NCI-H82 treated with DMSO at 0.1 percent for 48 hours (cell line): ENCODE measurements at regions not wholly inside any gene's neighbourhood (a gene's known extent, or its start where the extent isn't known, plus 50 kb on each side); places are given as distances from the start of the nearest gene placed in this dataset.
"Not testable (repeated sequence)": the region's sequence is repeated elsewhere in the genome, so short reads cannot be mapped to it uniquely, and the experiment has no call there.

Source experiments
- DNase-seq: peaks from one replicate; lab custom pipeline; 2025; ENCODE audit not compliant: unreplicated experiment; lab: John Stamatoyannopoulos, UW

DNA sequence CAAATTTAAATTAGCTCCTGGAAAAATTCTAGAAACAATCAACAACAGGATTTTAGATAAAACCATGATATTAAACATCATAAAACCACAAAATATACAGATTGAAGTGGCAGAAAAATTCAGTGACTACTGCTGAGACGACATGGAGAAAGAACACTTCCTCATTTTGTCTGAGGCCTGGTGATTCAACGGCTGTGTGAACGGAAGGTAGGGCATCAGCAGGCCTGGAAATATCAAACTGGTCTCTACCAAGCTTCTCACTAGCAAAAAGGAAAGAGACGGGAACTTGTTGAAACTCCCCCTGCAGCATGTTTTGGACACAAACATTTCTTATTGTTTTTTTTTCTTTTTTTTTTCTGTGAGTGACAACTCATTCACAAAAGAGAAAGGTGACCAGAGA is 58.0 kb upstream of the AHI1 start:
- DNase-seq, result no peak

GRCh38 chr6:135557582-135557981 is 60.0 kb upstream of the AHI1 start:
- no peak for DNase-seq

DNA sequence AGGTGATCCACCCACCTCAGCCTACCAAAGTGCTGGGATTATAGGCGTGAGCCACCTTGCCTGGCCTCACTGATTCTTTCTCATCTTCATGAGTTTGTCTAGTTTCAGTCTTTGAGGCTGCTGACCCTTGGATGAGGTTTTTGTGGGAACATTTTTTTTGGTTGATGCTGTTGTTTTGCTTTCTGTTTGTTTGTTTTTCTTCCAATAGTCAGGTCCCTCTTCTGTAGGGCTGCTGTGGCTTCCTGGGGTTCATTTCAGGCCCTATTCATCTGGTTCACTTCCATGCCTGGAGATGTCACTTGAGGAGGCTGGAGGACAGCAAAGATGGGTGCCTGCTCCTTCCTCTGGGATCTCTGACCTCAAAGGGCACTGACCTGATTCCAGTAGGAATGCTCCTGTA is 68.1 kb upstream of the AHI1 start:
- not testable (repeated sequence) for DNase-seq

DNA sequence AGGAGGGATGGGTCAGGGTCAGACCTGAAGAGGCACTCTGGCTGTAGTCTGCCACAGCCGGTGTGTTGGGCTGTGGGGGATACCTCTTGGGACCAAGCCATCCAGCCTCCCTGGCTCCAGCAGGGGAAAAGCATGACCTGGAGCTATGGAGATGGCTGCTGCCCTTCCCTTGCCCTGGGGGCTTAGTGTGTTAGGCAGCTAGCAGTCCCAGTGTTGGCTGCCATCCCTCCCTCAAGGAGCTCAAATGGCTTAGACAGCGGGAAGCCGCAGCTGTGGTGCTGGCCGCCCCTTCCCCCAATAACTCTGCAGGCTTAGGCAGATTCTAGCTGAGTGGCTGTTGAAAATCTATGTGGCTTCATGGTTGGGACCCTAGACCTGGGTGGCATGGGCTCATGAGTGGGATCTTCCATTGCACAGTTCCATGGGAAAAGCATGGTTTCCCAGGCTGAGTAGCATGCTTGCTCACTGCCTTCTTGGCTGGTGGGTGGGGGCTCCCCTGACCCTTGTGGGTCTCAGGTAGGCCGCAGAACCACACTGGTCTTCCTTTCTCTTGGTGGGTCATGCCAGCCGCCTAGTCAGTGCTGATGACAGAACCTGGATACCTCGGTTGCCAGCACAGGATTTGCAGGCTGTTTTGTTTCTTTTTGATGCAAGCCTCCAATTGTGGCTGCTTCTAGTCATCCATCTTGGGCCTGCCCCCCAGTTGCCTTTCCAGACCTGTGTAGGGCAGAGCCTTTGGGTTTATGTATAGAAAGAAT is 69.0 kb upstream of the AHI1 start:
- DNase-seq, result no peak

GRCh38 chr6:135567375-135568083 is 70.0 kb upstream of the AHI1 start:
- DNase-seq, result no peak

DNA sequence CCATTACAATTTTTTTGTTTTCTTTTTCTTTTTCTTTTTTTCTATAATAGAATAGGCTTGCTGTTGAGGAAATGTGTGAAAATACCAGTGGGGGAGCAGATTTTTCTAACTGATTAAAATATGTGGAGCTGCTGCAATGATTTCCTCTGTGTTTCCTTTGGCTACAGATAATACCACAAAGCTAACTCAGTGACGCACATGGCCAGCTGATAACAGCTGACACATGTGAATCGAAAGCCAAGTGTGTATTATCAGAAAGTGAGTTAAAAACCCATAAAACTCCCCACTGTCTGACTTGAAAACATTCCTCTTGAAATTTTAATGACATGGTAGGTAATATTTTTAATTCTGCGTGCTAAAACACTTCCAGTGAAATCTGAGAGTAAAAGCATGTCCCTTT is 70.8 kb upstream of the AHI1 start:
- DNase-seq, result no peak

DNA sequence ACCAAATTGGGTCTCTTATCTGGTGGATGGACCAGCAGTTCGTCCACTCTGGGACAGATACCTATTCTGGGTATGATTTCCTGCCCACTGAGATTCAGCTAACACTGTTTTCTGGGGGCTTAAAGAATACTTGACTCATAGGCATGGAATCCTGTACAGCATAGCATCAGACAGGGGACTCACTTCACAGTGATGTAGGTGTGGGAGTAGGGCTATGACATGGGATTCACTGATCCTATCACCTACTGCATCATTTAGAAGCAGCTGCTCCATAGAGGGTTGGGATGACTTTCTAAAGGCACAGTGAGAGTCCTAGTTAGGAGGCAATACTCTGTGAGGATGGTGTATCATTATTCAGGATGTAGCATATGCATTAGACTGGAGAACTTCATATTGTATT is 74.5 kb upstream of the AHI1 start:
- DNase-seq, result no peak

DNA sequence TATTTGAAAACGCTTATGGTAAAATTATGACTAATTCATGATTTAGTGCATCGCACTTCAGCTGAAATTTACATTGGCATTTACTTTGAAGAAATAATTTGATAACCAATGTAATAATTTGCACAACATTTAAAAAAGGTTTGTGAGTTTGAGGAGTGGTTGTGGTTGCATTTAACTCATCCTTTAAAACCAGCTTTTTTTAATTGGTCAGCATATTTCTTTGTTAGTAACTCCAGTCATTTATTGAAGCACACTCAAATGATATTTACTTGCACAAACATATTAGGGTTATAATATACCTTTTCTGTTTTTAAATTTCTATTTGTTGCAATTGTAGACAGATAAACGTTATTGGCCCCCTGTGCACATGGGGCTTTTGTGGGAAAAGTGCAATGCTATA is 78.1 kb upstream of the AHI1 start:
- DNase-seq, result no peak

GRCh38 chr6:135576055-135576454 is 78.5 kb upstream of the AHI1 start:
- DNase-seq, result no peak

- DNase-seq, result no peak
Observed at GRCh38 chr6:135577059-135577538, 79.6 kb upstream of the AHI1 start.

- DNase-seq, result no peak
Observed at GRCh38 chr6:135578976-135579375, 81.4 kb upstream of the AHI1 start.

- DNase-seq, result no peak
Observed at GRCh38 chr6:135581211-135581610, 83.7 kb upstream of the AHI1 start.

DNA sequence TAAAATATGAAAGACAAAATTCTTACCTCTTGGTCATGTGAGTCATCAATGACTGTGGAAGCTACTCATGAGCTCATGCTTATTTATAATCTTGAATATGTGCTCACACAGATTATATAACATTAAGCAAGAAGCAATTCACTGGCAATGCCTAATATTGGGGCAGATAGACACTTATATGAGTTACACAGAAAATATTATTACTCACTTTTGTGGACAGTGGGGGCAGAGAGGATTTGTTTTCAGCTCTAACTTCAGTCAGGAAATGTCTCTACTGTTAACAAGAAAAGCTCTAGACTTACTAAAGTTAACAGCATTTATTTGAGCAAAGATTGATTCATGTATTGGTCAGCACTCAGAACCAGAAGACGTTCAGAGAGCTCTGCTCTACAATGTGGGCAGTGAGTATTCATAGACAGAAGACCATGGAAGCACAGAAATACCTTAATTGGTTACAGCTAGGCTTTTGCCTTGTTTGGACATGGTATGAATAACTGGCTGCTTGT is 85.8 kb upstream of the AHI1 start:
- no peak for DNase-seq

DNA sequence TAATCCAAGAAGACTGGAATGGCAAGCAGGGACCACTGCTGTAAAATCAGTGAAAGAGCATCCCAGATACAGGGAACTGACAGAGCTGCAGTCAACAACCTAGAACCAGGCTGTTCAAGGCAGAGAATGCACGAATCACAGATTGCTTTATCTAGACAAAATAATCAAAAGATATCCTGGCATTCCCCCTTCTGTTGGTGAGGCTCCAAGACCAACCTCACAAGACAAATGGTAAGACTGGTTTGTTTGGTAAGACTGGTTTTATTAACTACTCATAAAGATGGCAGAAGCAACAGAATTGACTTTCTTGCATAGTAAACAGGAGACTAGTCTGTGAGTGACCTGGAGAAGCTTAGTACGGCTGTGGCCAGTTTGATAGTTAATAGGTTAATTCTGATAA is 88.8 kb upstream of the AHI1 start:
- DNase-seq, result no peak

GRCh38 chr6:135586844-135587243 is 89.3 kb upstream of the AHI1 start:
- DNase-seq, result no peak

DNA sequence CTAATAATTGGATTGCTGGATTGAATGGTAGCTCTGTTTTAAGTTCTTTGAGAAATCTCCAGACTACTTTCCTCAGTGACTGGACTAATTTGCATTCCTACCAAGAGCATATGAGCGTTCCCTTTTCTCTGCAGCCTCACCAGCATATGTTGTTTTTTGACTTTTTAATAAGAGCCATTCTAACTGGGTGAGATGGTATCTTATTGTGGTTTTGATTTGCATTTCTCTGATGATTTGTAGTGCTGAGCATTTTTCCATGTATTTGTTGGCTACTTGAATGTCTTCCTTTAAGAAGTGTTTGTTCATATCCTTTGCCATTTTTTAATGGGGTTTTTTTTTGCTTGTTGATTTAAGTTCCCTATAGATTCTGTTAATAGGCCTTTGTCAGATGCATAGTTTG is 94.7 kb upstream of the AHI1 start:
- DNase-seq, result no peak

DNA sequence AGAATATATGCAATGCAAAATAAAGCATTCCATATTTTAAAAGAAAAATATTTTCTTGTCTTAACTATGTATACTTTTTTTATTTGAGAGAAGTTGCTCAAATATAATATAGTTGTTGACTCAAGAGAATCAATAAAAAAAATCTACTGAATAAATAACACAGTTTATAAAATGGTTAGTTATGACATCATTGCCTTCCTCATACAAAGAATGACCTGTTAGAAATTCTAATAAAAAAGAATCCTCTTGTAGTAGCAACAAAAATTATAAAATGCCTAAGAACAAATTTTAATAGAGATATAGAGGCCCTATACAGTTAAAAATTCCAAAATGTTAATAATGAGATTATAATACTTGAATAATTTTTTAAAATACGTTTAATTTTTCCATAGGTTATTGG is 96.5 kb upstream of the AHI1 start:
- DNase-seq, result no peak

DNA sequence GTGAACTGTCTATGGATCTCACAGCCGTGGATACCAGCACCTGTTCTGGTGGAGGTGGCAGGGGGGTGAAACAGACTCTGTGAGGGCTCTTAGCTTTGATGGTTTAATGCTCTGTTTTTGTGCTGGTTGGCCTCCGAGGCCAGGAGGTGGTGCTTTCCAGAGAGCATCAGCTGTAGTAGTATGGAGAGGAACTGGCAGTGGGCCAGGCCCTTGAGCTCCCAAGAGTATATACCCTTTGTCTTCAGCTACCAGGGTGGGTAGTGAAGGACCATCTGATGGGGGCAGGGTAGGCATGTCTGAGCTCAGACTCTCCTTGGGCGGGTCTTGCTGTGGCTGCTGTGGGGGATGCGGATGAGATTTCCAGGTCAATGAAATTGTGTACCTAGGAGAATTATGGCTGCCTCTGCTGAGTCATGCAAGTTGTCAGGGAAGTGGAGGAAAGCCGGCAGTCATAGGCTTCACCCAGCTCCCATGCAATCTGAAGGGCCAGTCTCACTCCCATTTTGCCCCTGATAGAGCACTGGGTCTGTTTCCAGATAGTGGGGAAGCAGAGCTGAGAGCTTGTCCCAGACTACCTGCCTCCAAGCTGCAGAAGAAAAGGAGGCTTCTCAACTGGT is 102.7 kb upstream of the AHI1 start:
- DNase-seq, result no peak

DNA sequence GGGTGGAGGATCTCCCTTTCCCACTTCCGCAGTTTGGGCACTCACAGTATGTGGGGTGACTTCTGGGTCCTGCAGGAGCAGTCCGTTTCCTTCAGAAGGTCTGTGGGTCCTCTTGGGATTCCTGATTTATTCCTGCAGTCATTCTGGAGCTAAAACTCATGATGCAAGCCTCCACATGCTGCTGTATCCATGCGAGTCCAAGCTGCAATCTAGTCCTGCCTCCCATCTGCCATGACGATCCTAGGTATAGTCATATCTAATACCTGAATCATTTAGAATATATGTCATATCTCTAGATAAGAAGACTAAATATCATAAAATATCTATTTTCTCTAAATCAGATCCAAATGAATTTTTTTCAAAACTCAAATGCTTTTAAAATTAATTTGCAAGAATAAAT is 103.4 kb upstream of the AHI1 start:
- DNase-seq, result no peak

- DNase-seq, result no peak
Observed at GRCh38 chr6:135601857-135602256, 104.3 kb upstream of the AHI1 start.

DNA sequence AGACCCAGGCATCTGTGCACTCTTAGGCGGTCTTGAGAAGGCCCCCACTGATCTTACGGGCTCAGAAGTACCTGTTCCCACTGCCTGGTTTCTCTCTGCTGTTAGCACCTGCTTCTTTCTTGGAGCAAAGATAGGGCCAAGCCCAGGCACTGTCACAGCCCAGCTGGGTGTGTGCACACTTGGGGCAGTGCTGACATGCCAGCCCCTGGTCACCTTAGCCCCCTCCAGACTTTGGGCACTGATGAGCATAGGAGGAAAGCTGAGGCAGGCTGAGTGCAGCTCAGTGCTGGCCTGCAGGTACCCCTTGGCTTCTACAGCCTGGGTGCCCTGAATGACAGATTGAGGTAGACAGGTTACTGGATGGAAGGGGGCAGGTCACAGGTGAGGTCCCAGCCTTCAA is 105.7 kb upstream of the AHI1 start:
- DNase-seq, result no peak
